GM12878 (cell line): ENCODE measurements at regions not wholly inside any gene's neighbourhood (a gene's known extent, or its start where the extent isn't known, plus 50 kb on each side); places are given as distances from the start of the nearest gene placed in this dataset.

Experiments
- ATAC-seq: fragments of 200-7000 bp; cut with Tn5 transposase; 3 replicates; pipeline ENCODE4 v1.9.1; 2020; ENCODE audit warnings: mild to moderate bottlenecking, moderate library complexity
- BruUV-seq: library from RNA; stranded (reverse); fragments of 400-500 nt; replicated peaks from 2 replicates; lab custom pipeline; 2021; lab: Mats Ljungman, UMichigan
- CTCF ChIA-PET: fragments of 300-600 bp; sonication (Branson Sonifier 250); formaldehyde crosslinking; extraction: SDS; loops from one replicate; lab custom pipeline; 2021; ENCODE audit warnings: inconsistent platforms; lab: Yijun Ruan, JAX
- POLR2A ChIA-PET: fragments of 350-600 bp; formaldehyde crosslinking; extraction: SDS; loops from one replicate; lab custom pipeline; 2021; ENCODE audit warnings: inconsistent platforms; lab: Charles Lee
- RAD21 ChIA-PET: fragments of 300-600 bp; sonication (Branson Sonifier 250); formaldehyde crosslinking; loops from one replicate; lab custom pipeline; 2023; ENCODE audit warnings: antibody characterized with exemption; ENCODE audit not compliant: unreplicated experiment; lab: Charles Lee
- SMC1A ChIA-PET: fragments of 300-600 bp; sonication (Branson Sonifier 250); formaldehyde crosslinking; loops from one replicate; lab custom pipeline; 2023; ENCODE audit not compliant: unreplicated experiment, uncharacterized antibody; lab: Charles Lee
- DNase-seq: peaks from one replicate; pipeline ENCODE4 v3.0.0-alpha.2; 2011; ENCODE audit warnings: low read depth, low spot score
- FAIRE-seq: peaks from 3 replicates; lab custom pipeline; 2011; peaks lifted over from hg19 to GRCh38; lab: Jason Lieb, UNC
- H2AFZ ChIP-seq: 2 replicates; pipeline ENCODE4 v1.6.0; 2011; ENCODE audit warnings: low read depth, low read length, control low read depth; ENCODE audit not compliant: control insufficient read depth
- H3K27ac ChIP-seq: 2 replicates; pipeline ENCODE4 v1.5.1; 2011; ENCODE audit warnings: control low read depth; ENCODE audit not compliant: control insufficient read depth, insufficient read depth
- H3K27me3 ChIP-seq, 2 experiments: replicated peaks in 1 of 2; 2 replicates each; pipeline versions ENCODE4 v1.6.0 to v1.6.1; 2011; ENCODE audit warnings: low read length in 1 of 2; ENCODE audit not compliant: control insufficient read depth in 2 of 2, insufficient read depth in 2 of 2
- H3K36me3 ChIP-seq, 2 experiments: 2 replicates each; pipeline ENCODE4 v1.5.1; 2011; ENCODE audit warnings: low read length in 1 of 2; ENCODE audit not compliant: control insufficient read depth in 2 of 2, insufficient read depth in 2 of 2
- H3K4me1 ChIP-seq: 2 replicates; pipeline ENCODE4 v1.6.1; 2011; ENCODE audit warnings: mild to moderate bottlenecking, low read length, moderate library complexity, mixed read lengths; ENCODE audit not compliant: control insufficient read depth, insufficient read depth
- H3K4me2 ChIP-seq: 2 replicates; pipeline ENCODE4 v1.6.0; 2011; ENCODE audit warnings: control low read depth; ENCODE audit not compliant: control insufficient read depth, insufficient read depth
- H3K4me3 ChIP-seq: fragments of 200-600 bp; sonication (generic); 2 replicates; pipeline ENCODE4 v1.5.1; 2016
- H3K79me2 ChIP-seq: 2 replicates; pipeline ENCODE4 v1.6.0; 2011; ENCODE audit warnings: low read length; ENCODE audit not compliant: control insufficient read depth, insufficient read depth
- H3K9ac ChIP-seq: 2 replicates; pipeline ENCODE4 v1.8.0; 2011; ENCODE audit warnings: low read length, control low read depth, mixed read lengths; ENCODE audit not compliant: control insufficient read depth, insufficient read depth
- H3K9me3 ChIP-seq: replicated peaks from 3 replicates; pipeline ENCODE4 v1.5.1; 2011; ENCODE audit warnings: mild to moderate bottlenecking, low read length; ENCODE audit not compliant: control insufficient read depth, insufficient read depth
- H4K20me1 ChIP-seq: 2 replicates; pipeline ENCODE4 v1.6.0; 2011; ENCODE audit not compliant: control insufficient read depth, insufficient read depth
- NFIC ChIP-seq: IDR thresholded peaks from 2 replicates; pipeline ENCODE4 v1.6.1; 2012; ENCODE audit warnings: low read depth, mild to moderate bottlenecking, inconsistent platforms, low read length, moderate library complexity
- REST ChIP-seq: IDR thresholded peaks from 2 replicates; pipeline ENCODE4 v1.6.1; 2012; ENCODE audit warnings: mild to moderate bottlenecking, low read depth, low read length
- SIN3A ChIP-seq: IDR thresholded peaks from 2 replicates; pipeline ENCODE4 v1.6.1; 2012; ENCODE audit warnings: low read depth, low read length, improper control_type of control experiment
- ZBTB33 ChIP-seq: fragments of 450-650 bp; IDR thresholded peaks from 2 replicates; pipeline ENCODE4 v1.6.1; 2017; ENCODE audit warnings: mild to moderate bottlenecking
- ZBTB4 ChIP-seq: fragments of 450-650 bp; formaldehyde crosslinking; IDR thresholded peaks from 2 replicates; pipeline ENCODE4 v1.4.0; 2022; ENCODE audit warnings: mild to moderate bottlenecking, moderate library complexity
- WGBS: methylation state at CpG from one replicate; pipeline ENCODE4 v1.1.6; 2016; ENCODE audit warnings: low lambda C conversion rate; ENCODE audit not compliant: insufficient replicate concordance, insufficient coverage; ENCODE audit errors: missing lambda C conversion rate; 5-methylcytosine and 5-hydroxymethylcytosine counted together
- in situ Hi-C: fragments of 300-500 bp; cut with MboI; formaldehyde crosslinking; loops from 9 replicates; pipeline ENCODE4 v1.14.3; 2018; ENCODE audit warnings: mixed read lengths
- intact Hi-C: fragments of 100-400 bp; cut with micrococcal nuclease; formaldehyde crosslinking; loops from one replicate; pipeline ENCODE4 v1.14.2; 2022; ENCODE audit not compliant: unreplicated experiment

- TF ChIP-seq ZBTB33 (no peak), SIN3A (no peak), ZBTB4 (no peak)
- TF ChIP-seq, all 136 proteins: peak for 0
Measured at GRCh38 chr14:98579140-98579539, 692.9 kb downstream of the BCL11B start (continued).

GRCh38 chr14:98580131-98580678, 691.8 kb downstream of the BCL11B start:
- no peak overlapping the region for H3K4me2 ChIP-seq
- no peaks in the 10 kb centered on the region for H3K4me1 ChIP-seq
- H3K79me2 ChIP-seq = no peaks in the 10 kb centered on the region
- no peak for ATAC-seq
- TF ChIP-seq REST (peak; percentile 79), NFIC (no peak)
- POLR2A ChIA-PET = no interaction called here
- in situ Hi-C loops = no loop called here
- no peak for DNase-seq
- H3K9me3 ChIP-seq = no peaks in the 10 kb centered on the region; the same call in 2 of the 3 replicates
- SMC1A ChIA-PET = no interaction called here
- H3K4me3 ChIP-seq = no peak overlapping the region
- no peak overlapping the region for H2AFZ ChIP-seq
- BruUV-seq = no TSS peak
- CTCF ChIA-PET = no interaction called here
- no peaks in the 10 kb centered on the region for H3K27me3 ChIP-seq
- RAD21 ChIA-PET = no interaction called here
- H3K9ac ChIP-seq = no peak overlapping the region
- intact Hi-C loops = no loop called here
- no peaks in the 10 kb centered on the region for H3K36me3 ChIP-seq
- H4K20me1 ChIP-seq = no peaks in the 10 kb centered on the region
- peak; percentile 41 for FAIRE-seq
- H3K27ac ChIP-seq = no peak overlapping the region
- WGBS = 10% methylated on average over 3 of the region's 3 CpGs
